H9 (cell line): ENCODE measurements at regions not wholly inside any gene's neighbourhood (a gene's known extent, or its start where the extent isn't known, plus 50 kb on each side); places are given as distances from the start of the nearest gene placed in this dataset.

Source experiments
- DNase-seq: peaks from one replicate; pipeline ENCODE4 v3.0.0-alpha.2; 2017
- H2AFZ ChIP-seq: one replicate; pipeline ENCODE4 v1.6.1; 2013; ENCODE audit warnings: mild to moderate bottlenecking, low read length, control low read depth, moderate library complexity
- H2AK5ac ChIP-seq: 2 replicates; pipeline ENCODE4 v1.6.1; 2013; ENCODE audit warnings: low read length, control low read depth, mixed read lengths; ENCODE audit not compliant: insufficient read length
- H2BK120ac ChIP-seq: one replicate; pipeline ENCODE4 v1.6.1; 2013; ENCODE audit warnings: low read depth, mild to moderate bottlenecking, low read length, control low read depth, inconsistent platforms; ENCODE audit not compliant: poor library complexity, severe bottlenecking
- H2BK12ac ChIP-seq: 2 replicates; pipeline ENCODE4 v1.6.1; 2013; ENCODE audit warnings: low read length, control low read depth, mixed read lengths, low read depth; ENCODE audit not compliant: insufficient read length
- H2BK15ac ChIP-seq: 2 replicates; pipeline ENCODE4 v1.6.1; 2013; ENCODE audit warnings: low read depth, low read length, control low read depth
- H2BK20ac ChIP-seq: one replicate; pipeline ENCODE4 v1.6.1; 2013; ENCODE audit warnings: low read depth, mild to moderate bottlenecking, low read length, control low read depth, inconsistent platforms; ENCODE audit not compliant: poor library complexity, severe bottlenecking
- H2BK5ac ChIP-seq: 2 replicates; pipeline ENCODE4 v1.6.1; 2013; ENCODE audit warnings: low read length, control low read depth, mixed read lengths; ENCODE audit not compliant: insufficient read length
- H3K14ac ChIP-seq: 2 replicates; pipeline ENCODE4 v1.6.1; 2013; ENCODE audit warnings: low read length, control low read depth; ENCODE audit not compliant: insufficient read depth
- H3K18ac ChIP-seq: 2 replicates; pipeline ENCODE4 v1.6.1; 2013; ENCODE audit warnings: low read depth, mild to moderate bottlenecking, mixed read lengths, low read length, control low read depth; ENCODE audit not compliant: insufficient read length
- H3K23ac ChIP-seq: 2 replicates; pipeline ENCODE4 v1.6.1; 2013; ENCODE audit warnings: low read length, control low read depth, mixed read lengths, low read depth; ENCODE audit not compliant: insufficient read length
- H3K23me2 ChIP-seq: 2 replicates; pipeline ENCODE4 v1.6.1; 2013; ENCODE audit warnings: low read depth, mild to moderate bottlenecking, mixed read lengths, low read length, control low read depth; ENCODE audit not compliant: insufficient read length, poor library complexity, severe bottlenecking
- H3K27ac ChIP-seq: 2 replicates; pipeline ENCODE4 v1.5.1; 2013; ENCODE audit warnings: low read length, control low read depth, mixed read lengths, low read depth; ENCODE audit not compliant: insufficient read length
- H3K27me3 ChIP-seq: 2 replicates; pipeline ENCODE4 v1.6.1; 2013; ENCODE audit warnings: low read length, control low read depth, inconsistent platforms; ENCODE audit not compliant: insufficient read depth
- H3K4ac ChIP-seq: 2 replicates; pipeline ENCODE4 v1.6.1; 2013; ENCODE audit warnings: low read depth, mild to moderate bottlenecking, control low read depth, inconsistent platforms, low read length, moderate library complexity
- H3K4me1 ChIP-seq: 2 replicates; pipeline ENCODE4 v1.6.1; 2013; ENCODE audit warnings: low read length, control low read depth, inconsistent platforms; ENCODE audit not compliant: insufficient read depth
- H3K4me2 ChIP-seq: 2 replicates; pipeline ENCODE4 v1.6.1; 2013; ENCODE audit warnings: low read length, control low read depth, mixed read lengths; ENCODE audit not compliant: insufficient read length, insufficient read depth
- H3K56ac ChIP-seq: 2 replicates; pipeline ENCODE4 v1.6.1; 2013; ENCODE audit warnings: low read depth, mild to moderate bottlenecking, mixed read lengths, low read length, control low read depth; ENCODE audit not compliant: insufficient read length
- H3K79me1 ChIP-seq: 2 replicates; pipeline ENCODE4 v1.6.1; 2013; ENCODE audit warnings: low read depth, mild to moderate bottlenecking, moderate library complexity, low read length, control low read depth, inconsistent platforms; ENCODE audit not compliant: insufficient read depth, poor library complexity, severe bottlenecking
- H3K79me2 ChIP-seq: 2 replicates; pipeline ENCODE4 v1.6.1; 2013; ENCODE audit warnings: low read length, control low read depth, inconsistent platforms; ENCODE audit not compliant: insufficient read depth
- H3K9ac ChIP-seq: 2 replicates; pipeline ENCODE4 v1.6.1; 2013; ENCODE audit warnings: low read length, control low read depth, mixed read lengths; ENCODE audit not compliant: insufficient read length; ENCODE audit errors: extremely low read depth
- H3K9me3 ChIP-seq: one replicate; pipeline ENCODE4 v1.6.1; 2013; ENCODE audit warnings: low read depth, low read length, inconsistent platforms; ENCODE audit not compliant: control insufficient read depth
- H3T11ph ChIP-seq: one replicate; pipeline ENCODE4 v1.6.1; 2013; ENCODE audit warnings: mild to moderate bottlenecking, low read length, control low read depth, inconsistent platforms
- H4K20me1 ChIP-seq: one replicate; pipeline ENCODE4 v1.6.1; 2013; ENCODE audit not compliant: control insufficient read depth, insufficient read length, insufficient read depth
- H4K5ac ChIP-seq: 2 replicates; pipeline ENCODE4 v1.6.1; 2013; ENCODE audit warnings: low read depth, mild to moderate bottlenecking, mixed read lengths, low read length, control low read depth; ENCODE audit not compliant: insufficient read length
- H4K8ac ChIP-seq: replicated peaks from 2 replicates; pipeline ENCODE4 v1.6.1; 2013; ENCODE audit warnings: low read length, control low read depth, mixed read lengths, low read depth; ENCODE audit not compliant: insufficient read length
- H4K91ac ChIP-seq: 2 replicates; pipeline ENCODE4 v1.6.1; 2013; ENCODE audit warnings: low read depth, mild to moderate bottlenecking, moderate library complexity, mixed read lengths, low read length, control low read depth; ENCODE audit not compliant: insufficient read length
- H3K27ac Mint-ChIP-seq, 3 experiments: 2 replicates in 2 of 3; 3 replicates in 1 of 3; pipeline ENCODE4 v1.8.0; 2020 to 2021; ENCODE audit warnings: mixed read lengths in 3 of 3, mild to moderate bottlenecking in 1 of 3, moderate library complexity in 1 of 3
- H3K27me3 Mint-ChIP-seq: 2 replicates; pipeline ENCODE4 v1.8.0; 2021; ENCODE audit warnings: low read depth, mild to moderate bottlenecking, moderate library complexity, mixed read lengths
- H3K36me3 Mint-ChIP-seq, 3 experiments: 2 replicates in 2 of 3; 3 replicates in 1 of 3; pipeline ENCODE4 v1.8.0; 2020 to 2021; ENCODE audit warnings: low read depth in 3 of 3, mixed read lengths in 3 of 3; ENCODE audit not compliant: insufficient read depth in 1 of 3
- H3K4me1 Mint-ChIP-seq, 2 experiments: 2 replicates each; pipeline ENCODE4 v1.8.0; 2020; ENCODE audit warnings: mixed read lengths in 2 of 2
- H3K4me3 Mint-ChIP-seq, 2 experiments: 2 replicates in 1 of 2; 3 replicates in 1 of 2; pipeline ENCODE4 v1.8.0; 2020 to 2021; ENCODE audit warnings: mild to moderate bottlenecking in 2 of 2, mixed read lengths in 2 of 2, moderate library complexity in 1 of 2
- H3K9me3 Mint-ChIP-seq, 2 experiments: 2 replicates in 1 of 2; 3 replicates in 1 of 2; pipeline ENCODE4 v1.8.0; 2020; ENCODE audit warnings: mild to moderate bottlenecking in 2 of 2, mixed read lengths in 2 of 2, moderate library complexity in 1 of 2
- CTCF ChIP-seq: fragments of 200-600 bp; sonication (generic); conservative IDR thresholded peaks from 3 replicates; pipeline ENCODE4 v1.8.0; 2021; ENCODE audit warnings: antibody characterized with exemption, mild to moderate bottlenecking
- WGBS: extraction: QIAGEN DNeasy Blood & Tissue Kit; methylation state at CpG from one replicate; pipeline ENCODE4 v1.1.7; 2013; ENCODE audit warnings: missing lambda C conversion rate, low lambda C conversion rate, mixed read lengths; ENCODE audit not compliant: insufficient read length; ENCODE audit errors: extremely low coverage; 5-methylcytosine and 5-hydroxymethylcytosine counted together

- no peak overlapping the region for H3K18ac ChIP-seq
- H3K4me2 ChIP-seq: no peak overlapping the region
- no peak overlapping the region for H4K8ac ChIP-seq
- H2BK5ac ChIP-seq: no peak overlapping the region
- H3K23me2 ChIP-seq: no peaks in the 10 kb centered on the region
- H4K91ac ChIP-seq: no peak overlapping the region
- no peak overlapping the region for H2BK12ac ChIP-seq
- no peaks in the 10 kb centered on the region for H3K79me1 ChIP-seq
- H3T11ph ChIP-seq: no peak overlapping the region
- H3K9me3 Mint-ChIP-seq: no peaks in the 10 kb centered on the region
- no peaks in the 10 kb centered on the region for H3K79me2 ChIP-seq
- H3K27ac Mint-ChIP-seq: no peak overlapping the region
- H3K23ac ChIP-seq: no peak overlapping the region
- no CpG with 5 or more reads among the region's 2 CpGs for WGBS
- no peak overlapping the region for H3K56ac ChIP-seq
- no peaks in the 10 kb centered on the region for H4K20me1 ChIP-seq
- DNase-seq: no peak
- H4K5ac ChIP-seq: no peak overlapping the region
- H2BK20ac ChIP-seq: no peak overlapping the region
- H3K4me1 Mint-ChIP-seq: peaks cover 7 to 8% of the 10 kb centered on the region in 2 experiments
- H3K36me3 Mint-ChIP-seq: no peaks in the 10 kb centered on the region
- H2BK15ac ChIP-seq: no peak overlapping the region
- H3K9me3 ChIP-seq: no peaks in the 10 kb centered on the region
- TF ChIP-seq CTCF: no peak
- H3K27me3 Mint-ChIP-seq: no peaks in the 10 kb centered on the region
- H3K4me1 ChIP-seq: no peaks in the 10 kb centered on the region
- H3K4ac ChIP-seq: no peak overlapping the region
- no peak overlapping the region for H3K9ac ChIP-seq
- no peak overlapping the region for H3K4me3 Mint-ChIP-seq
- no peak overlapping the region for H2AK5ac ChIP-seq
- no peak overlapping the region for H3K27ac ChIP-seq
- no peak overlapping the region for H2AFZ ChIP-seq
- H3K27me3 ChIP-seq: no peaks in the 10 kb centered on the region
- no peak overlapping the region for H3K14ac ChIP-seq
- H2BK120ac ChIP-seq: no peak overlapping the region
Observed at GRCh38 chr1:187236199-187236598, 407.4 kb downstream of the PLA2G4A start.
